Adrenal gland (tissue), 9 donors: ENCODE measurements at regions not wholly inside any gene's neighbourhood (a gene's known extent, or its start where the extent isn't known, plus 50 kb on each side); places are given as distances from the start of the nearest gene placed in this dataset.

ENCODE experiments used
- DNase-seq, 7 donors: peaks; one replicate each; pipeline ENCODE4 v3.0.0-alpha.2; 2019 to 2020
- H3K27ac ChIP-seq, 5 donors: fragments of 200-600 bp; sonication (generic) in 4 of 5; 1 replicate in 3 of 5; 2 replicates in 2 of 5; pipeline versions ENCODE4 v1.5.1 to v1.8.0; 2016 to 2020; ENCODE audit warnings: mild to moderate bottlenecking in 1 of 5
- H3K27me3 ChIP-seq: fragments of 200-600 bp; 2 replicates; pipeline ENCODE4 v1.8.0; 2021
- H3K36me3 ChIP-seq, 2 donors: fragments of 200-600 bp; replicated peaks in 1 of 2; 1 replicate in 1 of 2; 2 replicates in 1 of 2; pipeline versions ENCODE4 v1.5.1 to v1.8.0; 2018 to 2022
- H3K4me1 ChIP-seq, 2 donors: fragments of 200-600 bp; replicated peaks in 1 of 2; 1 replicate in 1 of 2; 2 replicates in 1 of 2; pipeline versions ENCODE4 v1.5.1 to v1.8.0; 2018 to 2021
- H3K4me3 ChIP-seq, 4 donors: fragments of 200-600 bp; sonication (generic) in 3 of 4; one replicate each; pipeline ENCODE4 v1.5.1; 2016 to 2018
- H3K9me3 ChIP-seq, 3 donors: fragments of 200-600 bp; sonication (generic) in 1 of 3; replicated peaks in 1 of 3; 1 replicate in 2 of 3; 2 replicates in 1 of 3; pipeline versions ENCODE4 v1.5.1 to v1.8.0; 2016 to 2021
- POLR2A ChIP-seq, 2 donors: fragments of 450-650 bp; IDR thresholded peaks; one replicate each; pipeline ENCODE4 v1.6.1; 2017; ENCODE audit warnings: antibody characterized with exemption in 2 of 2, mild to moderate bottlenecking in 2 of 2, moderate library complexity in 1 of 2
- WGBS, 4 donors: extraction: QIAGEN DNeasy Blood & Tissue Kit in 2 of 4; methylation state at CpG; one replicate each; pipeline versions ENCODE4 v1.1.5 to v1.1.7; 2013 to 2017; 5-methylcytosine and 5-hydroxymethylcytosine counted together
- intact Hi-C, 2 donors: fragments of 100-400 bp; cut with DNase I; formaldehyde crosslinking; loops; one replicate each; pipeline versions ENCODE4 v1.14.1 to v1.15.0; 2022 to 2023
- TF ChIP-seq, protein P1 (sequence below), 6 experiments: fragments of 450-650 bp in 4 of 6; fragments of 200-600 bp in 2 of 6; sonication (generic) in 1 of 6; IDR thresholded peaks; 1 replicate in 5 of 6; 2 replicates in 1 of 6; pipeline versions ENCODE4 v1.5.1 to v1.8.0; 2016 to 2021; ENCODE audit warnings: antibody characterized with exemption in 6 of 6, mild to moderate bottlenecking in 2 of 6, moderate library complexity in 1 of 6
- donor health status: healthy with polysubstance abuse.
- donor health status: Bipolar disorder and iron deficiency.
- donor health status: DM: yes; HTN: yes; CAD: no.
- donor health status: DM: no; HTN: no; CAD: no.
- donor health status: DM: no; HTN: no; CAD: no.

DNA sequence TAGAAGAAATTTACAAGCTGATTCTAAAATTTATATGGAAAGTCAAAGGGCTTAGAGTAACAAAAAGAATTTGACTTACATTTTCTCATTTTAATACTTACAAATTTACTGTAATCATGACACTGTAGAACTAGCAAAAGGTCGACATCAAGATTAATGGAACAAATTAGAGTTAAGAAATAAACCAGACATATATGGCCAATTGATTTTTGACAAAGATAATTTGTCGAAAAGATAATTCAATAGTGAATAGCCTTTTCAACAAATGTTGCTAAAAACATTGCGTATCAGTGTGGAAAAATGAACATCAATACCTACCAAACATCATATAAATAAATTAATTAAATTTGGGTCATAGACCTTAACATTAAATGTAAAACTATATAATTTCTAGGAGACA lies 955.5 kb upstream of the AUTS2 start:
- no peak for DNase-seq
- H3K4me1 ChIP-seq = no peaks in the 10 kb centered on the region
- TF ChIP-seq POLR2A (IDR thresholded peaks at IDR 0.05) = no peak
- TF ChIP-seq, protein P1, sequence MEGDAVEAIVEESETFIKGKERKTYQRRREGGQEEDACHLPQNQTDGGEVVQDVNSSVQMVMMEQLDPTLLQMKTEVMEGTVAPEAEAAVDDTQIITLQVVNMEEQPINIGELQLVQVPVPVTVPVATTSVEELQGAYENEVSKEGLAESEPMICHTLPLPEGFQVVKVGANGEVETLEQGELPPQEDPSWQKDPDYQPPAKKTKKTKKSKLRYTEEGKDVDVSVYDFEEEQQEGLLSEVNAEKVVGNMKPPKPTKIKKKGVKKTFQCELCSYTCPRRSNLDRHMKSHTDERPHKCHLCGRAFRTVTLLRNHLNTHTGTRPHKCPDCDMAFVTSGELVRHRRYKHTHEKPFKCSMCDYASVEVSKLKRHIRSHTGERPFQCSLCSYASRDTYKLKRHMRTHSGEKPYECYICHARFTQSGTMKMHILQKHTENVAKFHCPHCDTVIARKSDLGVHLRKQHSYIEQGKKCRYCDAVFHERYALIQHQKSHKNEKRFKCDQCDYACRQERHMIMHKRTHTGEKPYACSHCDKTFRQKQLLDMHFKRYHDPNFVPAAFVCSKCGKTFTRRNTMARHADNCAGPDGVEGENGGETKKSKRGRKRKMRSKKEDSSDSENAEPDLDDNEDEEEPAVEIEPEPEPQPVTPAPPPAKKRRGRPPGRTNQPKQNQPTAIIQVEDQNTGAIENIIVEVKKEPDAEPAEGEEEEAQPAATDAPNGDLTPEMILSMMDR (IDR thresholded peaks at IDR 0.05) = no peak
- intact Hi-C loops = no loop called here
- 80 to 89% (median 81%) methylated on average over 3 of the region's 3 CpGs for WGBS, 4 donors
- no peak overlapping the region for H3K27ac ChIP-seq
- no peaks in the 10 kb centered on the region for H3K9me3 ChIP-seq
- no peaks in the 10 kb centered on the region for H3K36me3 ChIP-seq
- H3K27me3 ChIP-seq = no peaks in the 10 kb centered on the region
- H3K4me3 ChIP-seq = no peak overlapping the region

DNA sequence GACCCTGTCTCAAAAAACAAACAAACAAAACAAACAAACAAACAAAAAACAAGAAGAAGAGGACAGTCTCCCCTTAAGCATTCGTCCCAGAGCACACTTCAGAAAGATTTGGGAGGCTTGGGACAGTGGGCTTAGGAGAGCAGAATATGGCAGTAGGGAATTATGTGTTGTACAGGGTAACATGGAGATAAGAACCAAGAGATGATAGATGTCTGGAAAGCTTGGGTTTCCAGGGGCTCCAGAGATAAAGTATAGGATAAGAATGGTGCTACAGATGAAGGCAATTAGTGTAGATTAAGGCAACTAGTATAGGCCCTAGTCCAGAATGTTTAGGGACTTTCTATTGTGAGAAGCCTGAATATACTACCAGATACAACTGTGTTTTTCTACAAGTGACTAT lies 934.9 kb upstream of the AUTS2 start:
- H3K27ac ChIP-seq = no peak overlapping the region
- H3K4me1 ChIP-seq = no peaks in the 10 kb centered on the region
- no peak for DNase-seq
- WGBS, 4 donors = 57 to 91% (median 75%) methylated on average over 1 of the region's 1 CpG
- H3K9me3 ChIP-seq = no peaks in the 10 kb centered on the region
- TF ChIP-seq POLR2A (IDR thresholded peaks at IDR 0.05) = no peak
- TF ChIP-seq, protein P1 (IDR thresholded peaks at IDR 0.05) = no peak
- intact Hi-C loops = no loop called here
- H3K36me3 ChIP-seq = no peaks in the 10 kb centered on the region
- no peak overlapping the region for H3K4me3 ChIP-seq
- no peaks in the 10 kb centered on the region for H3K27me3 ChIP-seq

DNA sequence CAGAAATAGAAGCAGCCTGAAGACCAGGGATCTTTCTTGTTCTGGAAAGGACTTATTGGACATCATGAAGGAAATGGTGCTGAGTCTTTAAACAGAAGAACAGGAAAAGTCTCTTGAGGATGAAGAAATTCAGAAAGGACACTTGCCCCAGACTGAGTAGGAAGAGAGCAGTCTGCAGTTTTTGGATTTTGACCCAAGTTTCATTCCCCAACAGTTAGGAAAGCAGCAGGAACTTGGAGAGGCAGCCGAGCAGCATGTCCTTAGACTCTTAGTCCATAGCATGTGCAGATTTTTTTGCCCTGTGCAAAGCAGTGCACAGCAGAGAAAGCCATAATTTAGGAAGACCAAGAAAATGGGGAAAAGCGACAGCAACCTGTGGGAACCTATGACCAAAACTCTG lies 927.2 kb upstream of the AUTS2 start:
- Histone ChIP-seq H3K36me3 (no peaks in the 10 kb centered on the region), H3K27me3 (no peaks in the 10 kb centered on the region), H3K4me3 (no peak overlapping the region), H3K4me1 (no peaks in the 10 kb centered on the region), H3K9me3 (no peaks in the 10 kb centered on the region), H3K27ac (no peak overlapping the region)
- intact Hi-C loops = no loop called here
- no peak for DNase-seq
- TF ChIP-seq, protein P1 (IDR thresholded peaks at IDR 0.05) = no peak
- no peak for TF ChIP-seq POLR2A (IDR thresholded peaks at IDR 0.05)
- 73 to 87% (median 82%) methylated on average over 2 of the region's 2 CpGs for WGBS, 4 donors

DNA sequence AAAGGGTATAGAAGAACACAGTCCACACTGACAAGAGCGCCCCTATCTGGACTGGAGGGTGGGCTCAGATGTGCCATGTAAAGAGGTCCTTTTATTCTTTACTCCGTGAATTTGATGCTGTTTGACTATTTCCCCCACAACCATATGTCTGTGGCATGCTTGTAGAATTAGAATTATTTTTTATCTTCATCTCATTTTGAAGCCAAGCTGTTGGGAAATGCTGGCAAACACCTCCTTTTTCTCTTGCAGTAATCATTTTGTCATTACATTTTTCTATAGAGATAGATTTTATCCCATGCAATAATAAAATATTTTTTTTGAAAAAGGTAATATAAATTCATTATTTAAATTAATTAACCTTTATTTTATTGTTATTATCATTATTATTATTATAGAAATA lies 926.6 kb upstream of the AUTS2 start:
- DNase-seq = no peak
- no peaks in the 10 kb centered on the region for H3K27me3 ChIP-seq
- TF ChIP-seq, protein P1 (IDR thresholded peaks at IDR 0.05) = no peak
- TF ChIP-seq POLR2A (IDR thresholded peaks at IDR 0.05) = no peak
- WGBS, 4 donors = 85 to 90% (median 87%) methylated on average over 2 of the region's 2 CpGs
- no peaks in the 10 kb centered on the region for H3K9me3 ChIP-seq
- H3K4me3 ChIP-seq = no peak overlapping the region
- H3K36me3 ChIP-seq = no peaks in the 10 kb centered on the region
- no peak overlapping the region for H3K27ac ChIP-seq
- H3K4me1 ChIP-seq = no peaks in the 10 kb centered on the region
- intact Hi-C loops = no loop called here
